IMR-90 (cell line): ENCODE measurements at regions not wholly inside any gene's neighbourhood (a gene's known extent, or its start where the extent isn't known, plus 50 kb on each side); places are given as distances from the start of the nearest gene placed in this dataset.

Experiments used
- ATAC-seq: fragments of 200-7000 bp; cut with Tn5 transposase; 2 replicates; pipeline ENCODE4 v1.9.1; 2020; ENCODE audit warnings: low read depth, mild to moderate bottlenecking, moderate library complexity
- BruUV-seq: library from RNA; stranded (reverse); fragments of 400-500 nt; replicated peaks from 2 replicates; lab custom pipeline; 2021; lab: Mats Ljungman, UMichigan
- CTCF ChIA-PET: fragments of 300-600 bp; formaldehyde crosslinking; extraction: SDS; loops from one replicate; lab custom pipeline; 2021; ENCODE audit warnings: antibody characterized with exemption; lab: Yijun Ruan, JAX
- POLR2A ChIA-PET: fragments of 300-600 bp; sonication (Branson Sonifier 250); formaldehyde crosslinking; loops from one replicate; lab custom pipeline; 2022; ENCODE audit warnings: antibody characterized with exemption; ENCODE audit not compliant: unreplicated experiment; lab: Charles Lee
- DNase-seq: peaks from one replicate; pipeline ENCODE4 v3.0.0; 2013
- H2AFZ ChIP-seq: replicated peaks from 2 replicates; pipeline ENCODE3; 2013; ENCODE audit warnings: low read length, mild to moderate bottlenecking; ENCODE audit not compliant: poor library complexity
- H2AK5ac ChIP-seq: 2 replicates; pipeline ENCODE4 v1.6.1; 2013; ENCODE audit warnings: low read depth, low read length, inconsistent platforms
- H2AK9ac ChIP-seq: replicated peaks from 2 replicates; pipeline ENCODE3; 2013; ENCODE audit warnings: mild to moderate bottlenecking, low read depth, low read length, moderate library complexity; ENCODE audit not compliant: poor library complexity
- H2BK120ac ChIP-seq: 2 replicates; pipeline ENCODE4 v1.6.1; 2013; ENCODE audit warnings: low read depth, low read length, inconsistent platforms
- H2BK15ac ChIP-seq: 3 replicates; pipeline ENCODE4 v1.6.1; 2013; ENCODE audit warnings: low read depth, low read length, inconsistent platforms
- H2BK20ac ChIP-seq: 2 replicates; pipeline ENCODE4 v1.6.1; 2013; ENCODE audit warnings: low read depth, mild to moderate bottlenecking, inconsistent platforms, low read length, moderate library complexity
- H2BK5ac ChIP-seq: 2 replicates; pipeline ENCODE4 v1.6.1; 2013; ENCODE audit warnings: mild to moderate bottlenecking, low read depth, low read length, inconsistent platforms; ENCODE audit not compliant: poor library complexity, severe bottlenecking
- H3K14ac ChIP-seq: replicated peaks from 2 replicates; pipeline ENCODE4 v1.6.1; 2013; ENCODE audit warnings: low read depth, low read length, inconsistent platforms
- H3K18ac ChIP-seq: 2 replicates; pipeline ENCODE4 v1.6.1; 2013; ENCODE audit warnings: low read depth, low read length, control low read depth
- H3K23ac ChIP-seq: 2 replicates; pipeline ENCODE4 v1.6.1; 2013; ENCODE audit warnings: low read depth, low read length, inconsistent platforms
- H3K27ac ChIP-seq: 2 replicates; pipeline ENCODE4 v1.5.1; 2013; ENCODE audit warnings: mild to moderate bottlenecking, control low read depth, low read length; ENCODE audit not compliant: insufficient read depth
- H3K27me3 ChIP-seq: 2 replicates; pipeline ENCODE4 v1.6.1; 2013; ENCODE audit warnings: low read length; ENCODE audit not compliant: control insufficient read depth, insufficient read depth
- H3K36me3 ChIP-seq: 2 replicates; pipeline ENCODE4 v1.6.1; 2013; ENCODE audit warnings: low read length, mixed read lengths; ENCODE audit not compliant: control insufficient read depth, insufficient read depth
- H3K4ac ChIP-seq: 2 replicates; pipeline ENCODE4 v1.6.1; 2013; ENCODE audit warnings: low read depth, low read length, inconsistent platforms
- H3K4me1 ChIP-seq: 2 replicates; pipeline ENCODE4 v1.6.1; 2013; ENCODE audit warnings: low read length, mixed read lengths; ENCODE audit not compliant: control insufficient read depth, insufficient read depth
- H3K4me2 ChIP-seq: 2 replicates; pipeline ENCODE4 v1.6.1; 2013; ENCODE audit warnings: low read depth, mild to moderate bottlenecking, control low read depth, low read length, moderate library complexity
- H3K4me3 ChIP-seq: 2 replicates; pipeline ENCODE4 v1.5.1; 2013; ENCODE audit warnings: low read depth, mild to moderate bottlenecking, control low read depth, low read length, moderate library complexity; ENCODE audit not compliant: insufficient read depth
- H3K56ac ChIP-seq: 2 replicates; pipeline ENCODE4 v1.6.1; 2013; ENCODE audit warnings: low read length, inconsistent platforms; ENCODE audit not compliant: insufficient read depth; ENCODE audit errors: extremely low read depth
- H3K79me1 ChIP-seq, 2 experiments: 2 replicates each; pipeline ENCODE4 v1.6.1; 2013; ENCODE audit warnings: low read length in 2 of 2, inconsistent platforms in 1 of 2, low read depth in 1 of 2
- H3K9ac ChIP-seq: 2 replicates; pipeline ENCODE4 v1.6.1; 2013; ENCODE audit warnings: low read depth, low read length, control low read depth
- H3K9me1 ChIP-seq: 2 replicates; pipeline ENCODE4 v1.6.1; 2013; ENCODE audit warnings: low read length, inconsistent platforms; ENCODE audit not compliant: insufficient read depth
- H3K9me3 ChIP-seq: 2 replicates; pipeline ENCODE4 v1.6.1; 2013; ENCODE audit warnings: low read length; ENCODE audit not compliant: control insufficient read depth, insufficient read depth
- H4K20me1 ChIP-seq: 2 replicates; pipeline ENCODE4 v1.6.1; 2013; ENCODE audit warnings: low read length, inconsistent platforms; ENCODE audit not compliant: insufficient read depth
- H4K5ac ChIP-seq: 2 replicates; pipeline ENCODE4 v1.6.1; 2013; ENCODE audit warnings: mild to moderate bottlenecking, low read depth, low read length, control low read depth
- H4K8ac ChIP-seq, 2 experiments: 2 replicates each; pipeline ENCODE4 v1.6.1; 2013; ENCODE audit warnings: low read depth in 2 of 2, low read length in 2 of 2, control low read depth in 1 of 2, inconsistent platforms in 1 of 2
- H4K91ac ChIP-seq: 2 replicates; pipeline ENCODE4 v1.6.1; 2013; ENCODE audit warnings: low read depth, low read length, inconsistent platforms; ENCODE audit not compliant: insufficient read depth
- BHLHE40 ChIP-seq: fragments of 150-350 bp; IDR thresholded peaks from 2 replicates; pipeline ENCODE4 v1.6.1; 2016; ENCODE audit warnings: mild to moderate bottlenecking, low read depth, low read length
- CEBPB ChIP-seq: IDR thresholded peaks from 2 replicates; pipeline ENCODE4 v1.6.1; 2012; ENCODE audit warnings: low read depth, low read length, improper control_type of control experiment
- CHD1 ChIP-seq: IDR thresholded peaks from 2 replicates; pipeline ENCODE4 v1.6.1; 2012; ENCODE audit warnings: low read depth, low read length, improper control_type of control experiment
- MAZ ChIP-seq: IDR thresholded peaks from 2 replicates; pipeline ENCODE4 v1.6.1; 2012; ENCODE audit warnings: low read depth, mild to moderate bottlenecking, low read length, improper control_type of control experiment, moderate library complexity, borderline replicate concordance
- POLR2A ChIP-seq: IDR thresholded peaks from 2 replicates; pipeline ENCODE4 v1.6.1; 2012; ENCODE audit warnings: mild to moderate bottlenecking, low read depth, low read length
- RCOR1 ChIP-seq: IDR thresholded peaks from 2 replicates; pipeline ENCODE4 v1.6.1; 2012; ENCODE audit warnings: mild to moderate bottlenecking, low read length, improper control_type of control experiment; ENCODE audit not compliant: insufficient replicate concordance
- WGBS, 2 experiments: methylation state at CpG; one replicate each; pipeline versions ENCODE4 v1.1.5 to v1.1.7; 2013; ENCODE audit warnings: missing lambda C conversion rate in 2 of 2; ENCODE audit not compliant: insufficient read length in 1 of 2; ENCODE audit errors: extremely low coverage in 2 of 2; 5-methylcytosine and 5-hydroxymethylcytosine counted together
- dilution Hi-C: fragments of 300-500 bp; cut with HindIII; formaldehyde crosslinking; loops from one replicate; pipeline ENCODE4 v1.14.3; 2018; ENCODE audit warnings: low sequenced_read_pairs; ENCODE audit not compliant: unreplicated experiment
- in situ Hi-C: fragments of 300-500 bp; cut with MboI; formaldehyde crosslinking; loops from 3 replicates; pipeline ENCODE4 v1.14.3; 2019; ENCODE audit warnings: low sequenced_read_pairs, inconsistent platforms, mixed read lengths
- intact Hi-C: fragments of 100-400 bp; cut with micrococcal nuclease; formaldehyde crosslinking; loops from 2 replicates; pipeline ENCODE4 v1.10.0; 2022
- TF ChIP-seq, protein P1 (sequence below): conservative IDR thresholded peaks from 2 replicates; pipeline ENCODE4 v1.5.1; 2012; ENCODE audit warnings: mild to moderate bottlenecking, low read depth, low read length, improper control_type of control experiment

DNA sequence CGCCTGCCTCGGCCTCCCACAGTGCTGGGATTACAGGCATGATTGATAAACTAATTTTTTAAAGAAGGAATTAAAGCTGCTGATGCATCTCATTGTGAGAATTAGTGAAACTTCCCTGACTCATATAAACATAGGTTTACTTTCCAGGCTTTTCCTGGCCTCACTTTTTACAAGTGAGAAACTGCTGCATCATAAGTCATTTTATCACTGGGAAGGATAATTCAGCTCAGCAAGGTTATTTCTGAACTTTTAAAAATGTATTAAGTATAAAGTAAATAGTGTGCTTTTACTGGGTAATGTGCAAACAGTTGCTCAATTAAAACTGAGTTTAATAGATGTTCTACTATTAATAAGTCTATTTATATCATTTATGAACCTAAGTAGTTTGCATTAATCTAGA is 1130.3 kb upstream of the CDH2 start:
- no peak overlapping the region for H3K23ac ChIP-seq
- no peaks in the 10 kb centered on the region for H3K27me3 ChIP-seq
- H3K27ac ChIP-seq, result no peak overlapping the region
- ATAC-seq (no peak), DNase-seq (peak; percentile 46)
- H3K56ac ChIP-seq, result no peak overlapping the region
- no peak overlapping the region for H2BK15ac ChIP-seq
- H2AK9ac ChIP-seq, result no peak overlapping the region
- H3K14ac ChIP-seq, result no peak overlapping the region
- H3K4me2 ChIP-seq, result no peak overlapping the region
- no peak overlapping the region for H2BK20ac ChIP-seq
- H3K4me3 ChIP-seq, result no peak overlapping the region
- dilution Hi-C loops, result no loop called here
- H4K91ac ChIP-seq, result no peak overlapping the region
- H4K5ac ChIP-seq, result no peak overlapping the region
- ChIA-PET CTCF (no interaction called here), POLR2A (no interaction called here)
- H3K4me1 ChIP-seq, result no peaks in the 10 kb centered on the region
- no peak overlapping the region for H2AK5ac ChIP-seq
- no peaks in the 10 kb centered on the region for H4K20me1 ChIP-seq
- H3K9me1 ChIP-seq, result no peaks in the 10 kb centered on the region
- H3K4ac ChIP-seq, result no peak overlapping the region
- H2AFZ ChIP-seq, result no peak overlapping the region
- no peaks in the 10 kb centered on the region for H3K36me3 ChIP-seq
- in situ Hi-C loops, result no loop called here
- WGBS, 2 experiments, result no CpG with 5 or more reads among the region's 2 CpGs
- no peaks in the 10 kb centered on the region for H3K79me1 ChIP-seq
- no peak for TF ChIP-seq POLR2A
- TF ChIP-seq MAZ, result no peak
- no peak for TF ChIP-seq CEBPB
- TF ChIP-seq, protein P1, sequence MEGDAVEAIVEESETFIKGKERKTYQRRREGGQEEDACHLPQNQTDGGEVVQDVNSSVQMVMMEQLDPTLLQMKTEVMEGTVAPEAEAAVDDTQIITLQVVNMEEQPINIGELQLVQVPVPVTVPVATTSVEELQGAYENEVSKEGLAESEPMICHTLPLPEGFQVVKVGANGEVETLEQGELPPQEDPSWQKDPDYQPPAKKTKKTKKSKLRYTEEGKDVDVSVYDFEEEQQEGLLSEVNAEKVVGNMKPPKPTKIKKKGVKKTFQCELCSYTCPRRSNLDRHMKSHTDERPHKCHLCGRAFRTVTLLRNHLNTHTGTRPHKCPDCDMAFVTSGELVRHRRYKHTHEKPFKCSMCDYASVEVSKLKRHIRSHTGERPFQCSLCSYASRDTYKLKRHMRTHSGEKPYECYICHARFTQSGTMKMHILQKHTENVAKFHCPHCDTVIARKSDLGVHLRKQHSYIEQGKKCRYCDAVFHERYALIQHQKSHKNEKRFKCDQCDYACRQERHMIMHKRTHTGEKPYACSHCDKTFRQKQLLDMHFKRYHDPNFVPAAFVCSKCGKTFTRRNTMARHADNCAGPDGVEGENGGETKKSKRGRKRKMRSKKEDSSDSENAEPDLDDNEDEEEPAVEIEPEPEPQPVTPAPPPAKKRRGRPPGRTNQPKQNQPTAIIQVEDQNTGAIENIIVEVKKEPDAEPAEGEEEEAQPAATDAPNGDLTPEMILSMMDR, result no peak
- TF ChIP-seq CHD1, result no peak
- TF ChIP-seq BHLHE40, result no peak
- TF ChIP-seq RCOR1, result no peak
- H2BK120ac ChIP-seq, result no peak overlapping the region
- no peak overlapping the region for H3K18ac ChIP-seq
- no peak overlapping the region for H4K8ac ChIP-seq
- H3K9ac ChIP-seq, result no peak overlapping the region
- intact Hi-C loops, result no loop called here
- H2BK5ac ChIP-seq, result no peak overlapping the region
- BruUV-seq, result no TSS peak
- no peaks in the 10 kb centered on the region for H3K9me3 ChIP-seq
